ENCODE measurements at regions not wholly inside any gene's neighbourhood (a gene's known extent, or its start where the extent isn't known, plus 50 kb on each side); places are given as distances from the start of the nearest gene placed in this dataset.
"Not testable (repeated sequence)": the region's sequence is repeated elsewhere in the genome, so short reads cannot be mapped to it uniquely, and the experiment has no call there.

DNA sequence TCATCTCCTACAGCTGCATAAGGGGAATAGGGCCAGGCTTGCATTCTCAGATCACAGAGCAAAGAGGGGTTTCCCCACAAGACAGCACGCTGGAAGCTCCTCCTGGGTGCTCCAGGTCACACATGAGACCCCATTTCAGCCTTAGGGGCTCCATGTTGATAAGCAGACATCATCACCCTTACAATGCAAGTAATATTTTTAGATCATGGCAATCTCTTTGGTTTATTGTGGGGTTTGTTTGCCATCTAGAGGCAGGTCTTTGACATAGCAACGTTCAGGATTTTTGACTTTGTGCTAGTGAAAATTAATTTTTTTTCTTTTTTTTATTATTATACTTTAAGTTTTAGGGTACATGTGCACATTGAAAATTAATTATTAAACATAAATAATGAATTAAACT is 539.8 kb downstream of the RPIA start:
- ATAC-seq (peak; percentile 51), FAIRE-seq (peak; percentile 73)
- H3K9me3 ChIP-seq (replicated peaks; ENCODE audit: control insufficient read depth, insufficient read depth, low read length); POLR2A ChIA-PET; H3K36me3 ChIP-seq (ENCODE audit: control insufficient read depth in 2 of 2, insufficient read depth in 2 of 2, low read length in 1 of 2); H3K9ac ChIP-seq (ENCODE audit: control insufficient read depth, insufficient read depth, low read length); H2AFZ ChIP-seq (ENCODE audit: control insufficient read depth, low read depth, low read length); RAD21 ChIA-PET (ENCODE audit: unreplicated experiment); H4K20me1 ChIP-seq (ENCODE audit: control insufficient read depth, insufficient read depth); H3K27me3 ChIP-seq (replicated peaks in 1 of 2; ENCODE audit: control insufficient read depth in 2 of 2, insufficient read depth in 2 of 2, low read length in 1 of 2); BruUV-seq (replicated peaks); H3K27ac ChIP-seq (ENCODE audit: control insufficient read depth, insufficient read depth); H3K4me3 ChIP-seq; DNase-seq (ENCODE audit: low read depth, low spot score); H3K4me1 ChIP-seq (ENCODE audit: control insufficient read depth, insufficient read depth, low read length); SMC1A ChIA-PET (ENCODE audit: uncharacterized antibody, unreplicated experiment); in situ Hi-C loops (cut with MboI); H3K79me2 ChIP-seq (ENCODE audit: control insufficient read depth, insufficient read depth, low read length); CTCF ChIA-PET; H3K4me2 ChIP-seq (ENCODE audit: control insufficient read depth, insufficient read depth); intact Hi-C loops (cut with micrococcal nuclease; ENCODE audit: unreplicated experiment): not testable (repeated sequence)
- 0% methylated on average over 1 of the region's 2 CpGs for WGBS (ENCODE audit: insufficient coverage, insufficient replicate concordance, low lambda C conversion rate, missing lambda C conversion rate)

DNA sequence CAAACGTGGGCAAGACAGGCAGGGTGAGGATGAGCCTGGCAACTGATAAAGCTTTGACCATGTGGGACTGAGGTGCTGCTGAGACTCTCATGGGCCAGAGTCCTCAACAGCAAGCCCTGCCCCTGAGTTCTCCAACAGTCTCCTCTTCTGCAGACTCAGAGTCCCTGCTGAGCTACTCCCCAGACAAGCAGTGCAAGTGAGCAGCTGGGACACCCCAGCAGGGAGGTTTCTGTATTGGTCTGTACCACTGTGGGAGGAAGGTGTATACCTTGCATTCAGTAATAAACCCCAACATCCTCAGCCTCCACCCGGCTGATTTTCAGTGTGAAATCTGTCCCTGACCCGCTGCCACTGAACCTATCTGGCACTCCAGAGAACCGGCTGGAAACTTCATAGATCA is 542.5 kb downstream of the RPIA start:
- FAIRE-seq: not testable (repeated sequence)

GRCh38 chr2:89234818-89235466 is 543.5 kb downstream of the RPIA start:
- H3K4me2 ChIP-seq (ENCODE audit: control insufficient read depth, insufficient read depth); RAD21 ChIA-PET (ENCODE audit: unreplicated experiment); SMC1A ChIA-PET (ENCODE audit: uncharacterized antibody, unreplicated experiment); H3K27ac ChIP-seq (ENCODE audit: control insufficient read depth, insufficient read depth); H3K9me3 ChIP-seq (replicated peaks; ENCODE audit: control insufficient read depth, insufficient read depth, low read length); intact Hi-C loops (cut with micrococcal nuclease; ENCODE audit: unreplicated experiment); H3K4me3 ChIP-seq; H3K79me2 ChIP-seq (ENCODE audit: control insufficient read depth, insufficient read depth, low read length); ATAC-seq; H3K4me1 ChIP-seq (ENCODE audit: control insufficient read depth, insufficient read depth, low read length); H4K20me1 ChIP-seq (ENCODE audit: control insufficient read depth, insufficient read depth); in situ Hi-C loops (cut with MboI); FAIRE-seq; CTCF ChIA-PET; BruUV-seq (replicated peaks); POLR2A ChIA-PET; H3K27me3 ChIP-seq (replicated peaks in 1 of 2; ENCODE audit: control insufficient read depth in 2 of 2, insufficient read depth in 2 of 2, low read length in 1 of 2); H2AFZ ChIP-seq (ENCODE audit: control insufficient read depth, low read depth, low read length); H3K9ac ChIP-seq (ENCODE audit: control insufficient read depth, insufficient read depth, low read length); H3K36me3 ChIP-seq (ENCODE audit: control insufficient read depth in 2 of 2, insufficient read depth in 2 of 2, low read length in 1 of 2); DNase-seq (ENCODE audit: low read depth, low spot score): not testable (repeated sequence)
- 0% methylated on average over 1 of the region's 3 CpGs for WGBS (ENCODE audit: insufficient coverage, insufficient replicate concordance, low lambda C conversion rate, missing lambda C conversion rate)

More for the DNA sequence above, 542.5 kb downstream of the RPIA start:
- H3K79me2 ChIP-seq (ENCODE audit: control insufficient read depth, insufficient read depth, low read length); in situ Hi-C loops (cut with MboI); H3K4me3 ChIP-seq; intact Hi-C loops (cut with micrococcal nuclease; ENCODE audit: unreplicated experiment); H3K27me3 ChIP-seq (replicated peaks in 1 of 2; ENCODE audit: control insufficient read depth in 2 of 2, insufficient read depth in 2 of 2, low read length in 1 of 2); H2AFZ ChIP-seq (ENCODE audit: control insufficient read depth, low read depth, low read length); H3K36me3 ChIP-seq (ENCODE audit: control insufficient read depth in 2 of 2, insufficient read depth in 2 of 2, low read length in 1 of 2); BruUV-seq (replicated peaks); SMC1A ChIA-PET (ENCODE audit: uncharacterized antibody, unreplicated experiment); H3K27ac ChIP-seq (ENCODE audit: control insufficient read depth, insufficient read depth); H3K9ac ChIP-seq (ENCODE audit: control insufficient read depth, insufficient read depth, low read length); RAD21 ChIA-PET (ENCODE audit: unreplicated experiment); CTCF ChIA-PET; H3K4me1 ChIP-seq (ENCODE audit: control insufficient read depth, insufficient read depth, low read length); H3K4me2 ChIP-seq (ENCODE audit: control insufficient read depth, insufficient read depth); H3K9me3 ChIP-seq (replicated peaks; ENCODE audit: control insufficient read depth, insufficient read depth, low read length); DNase-seq (ENCODE audit: low read depth, low spot score); POLR2A ChIA-PET; H4K20me1 ChIP-seq (ENCODE audit: control insufficient read depth, insufficient read depth): not testable (repeated sequence)
- WGBS (ENCODE audit: insufficient coverage, insufficient replicate concordance, low lambda C conversion rate, missing lambda C conversion rate): 39% methylated on average over 3 of the region's 4 CpGs
- ATAC-seq: 0 out of 3 replicates have a peak, but pooled peaks have one; percentile 20

GRCh38 chr2:89236832-89237450 is 545.5 kb downstream of the RPIA start:
- H3K4me2 ChIP-seq (ENCODE audit: control insufficient read depth, insufficient read depth); BruUV-seq (replicated peaks); SMC1A ChIA-PET (ENCODE audit: uncharacterized antibody, unreplicated experiment); H3K79me2 ChIP-seq (ENCODE audit: control insufficient read depth, insufficient read depth, low read length); H2AFZ ChIP-seq (ENCODE audit: control insufficient read depth, low read depth, low read length); H3K27ac ChIP-seq (ENCODE audit: control insufficient read depth, insufficient read depth); RAD21 ChIA-PET (ENCODE audit: unreplicated experiment); H3K36me3 ChIP-seq (ENCODE audit: control insufficient read depth in 2 of 2, insufficient read depth in 2 of 2, low read length in 1 of 2); DNase-seq (ENCODE audit: low read depth, low spot score); POLR2A ChIA-PET; intact Hi-C loops (cut with micrococcal nuclease; ENCODE audit: unreplicated experiment); CTCF ChIA-PET; FAIRE-seq; in situ Hi-C loops (cut with MboI); H3K27me3 ChIP-seq (replicated peaks in 1 of 2; ENCODE audit: control insufficient read depth in 2 of 2, insufficient read depth in 2 of 2, low read length in 1 of 2); H3K4me3 ChIP-seq; H3K9ac ChIP-seq (ENCODE audit: control insufficient read depth, insufficient read depth, low read length); H3K9me3 ChIP-seq (replicated peaks; ENCODE audit: control insufficient read depth, insufficient read depth, low read length); H4K20me1 ChIP-seq (ENCODE audit: control insufficient read depth, insufficient read depth); H3K4me1 ChIP-seq (ENCODE audit: control insufficient read depth, insufficient read depth, low read length): not testable (repeated sequence)
- no CpG with 5 or more reads among the region's 6 CpGs for WGBS (ENCODE audit: insufficient coverage, insufficient replicate concordance, low lambda C conversion rate, missing lambda C conversion rate)
- peak; percentile 52; the same call in 2 of the 3 replicates for ATAC-seq
